Heart left ventricle (tissue), 13 donors: ENCODE measurements at regions not wholly inside any gene's neighbourhood (a gene's known extent, or its start where the extent isn't known, plus 50 kb on each side); places are given as distances from the start of the nearest gene placed in this dataset.

Experiments used
- POLR2A ChIP-seq, 2 donors: fragments of 450-650 bp; IDR thresholded peaks; one replicate each; pipeline ENCODE4 v1.6.1; 2017; ENCODE audit warnings: antibody characterized with exemption in 2 of 2, mild to moderate bottlenecking in 2 of 2, moderate library complexity in 2 of 2
- TF ChIP-seq, protein P1 (sequence below), 12 donors: fragments of 200-600 bp; sonication (generic) in 4 of 12; IDR thresholded peaks; one replicate each; pipeline versions ENCODE4 v1.5.0 to v1.8.0; 2018 to 2022; ENCODE audit warnings: antibody characterized with exemption in 12 of 12, mild to moderate bottlenecking in 5 of 12
- donor health status: ischemic (EF 13 %, LVEDD 7.1; RV severe dilation, severe dysfunction).
- donor health status: DM: no; HTN: yes; CAD: no.
- donor health status: DM: no; HTN: no; CAD: no.
- donor health status: ischemic (EF 25% LVEDD 6.9; RV normal size, moderate dysfunction).
- donor health status: ischemic (EF 25% LVEDD 5.7; RV mildly dilated, moderate dysfunction).
- donor health status: ischemic (EF 35%, LVEDD 5.7; RV mildly dilated, moderate dysfunction).
- donor health status: nonischemic (EF 11% LVEDD 7.7; RV severe dilation, severe dysfunction).
- donor health status: DM: yes; HTN: yes; CAD: no.
- donor health status: PGD.
- donor health status: ischemic (EF 29% LVEDD 5.4; RV normal size, mild dysfunction).
- donor health status: nonischemic (EF 23%, LVEDD 6.1; RV moderate dilation, normal function).

DNA sequence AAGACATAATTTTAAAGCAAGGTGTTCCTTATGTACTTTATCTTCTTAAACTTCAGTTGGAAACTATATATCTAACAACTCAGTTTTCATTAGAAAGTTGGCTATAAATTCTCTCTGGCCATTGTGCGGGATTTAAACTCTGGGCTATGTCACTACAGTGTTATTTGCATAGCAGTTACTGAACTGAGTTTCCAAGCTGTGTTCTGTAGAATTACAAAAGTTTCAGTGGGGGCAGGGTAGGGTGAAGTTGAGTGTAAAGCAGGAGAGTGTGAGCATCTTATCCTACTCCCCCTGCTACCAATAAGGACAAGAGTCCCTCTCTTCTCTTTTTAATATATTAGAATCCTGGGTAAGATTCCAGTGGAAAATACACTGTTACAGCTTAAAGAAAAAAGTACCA is 254.5 kb upstream of the SLITRK2 start:
- TF ChIP-seq, protein P1, sequence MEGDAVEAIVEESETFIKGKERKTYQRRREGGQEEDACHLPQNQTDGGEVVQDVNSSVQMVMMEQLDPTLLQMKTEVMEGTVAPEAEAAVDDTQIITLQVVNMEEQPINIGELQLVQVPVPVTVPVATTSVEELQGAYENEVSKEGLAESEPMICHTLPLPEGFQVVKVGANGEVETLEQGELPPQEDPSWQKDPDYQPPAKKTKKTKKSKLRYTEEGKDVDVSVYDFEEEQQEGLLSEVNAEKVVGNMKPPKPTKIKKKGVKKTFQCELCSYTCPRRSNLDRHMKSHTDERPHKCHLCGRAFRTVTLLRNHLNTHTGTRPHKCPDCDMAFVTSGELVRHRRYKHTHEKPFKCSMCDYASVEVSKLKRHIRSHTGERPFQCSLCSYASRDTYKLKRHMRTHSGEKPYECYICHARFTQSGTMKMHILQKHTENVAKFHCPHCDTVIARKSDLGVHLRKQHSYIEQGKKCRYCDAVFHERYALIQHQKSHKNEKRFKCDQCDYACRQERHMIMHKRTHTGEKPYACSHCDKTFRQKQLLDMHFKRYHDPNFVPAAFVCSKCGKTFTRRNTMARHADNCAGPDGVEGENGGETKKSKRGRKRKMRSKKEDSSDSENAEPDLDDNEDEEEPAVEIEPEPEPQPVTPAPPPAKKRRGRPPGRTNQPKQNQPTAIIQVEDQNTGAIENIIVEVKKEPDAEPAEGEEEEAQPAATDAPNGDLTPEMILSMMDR (IDR thresholded peaks at IDR 0.05): no peak
- no peak for TF ChIP-seq POLR2A (IDR thresholded peaks at IDR 0.05)
